ENCODE measurements at regions not wholly inside any gene's neighbourhood (a gene's known extent, or its start where the extent isn't known, plus 50 kb on each side); places are given as distances from the start of the nearest gene placed in this dataset.

DNA sequence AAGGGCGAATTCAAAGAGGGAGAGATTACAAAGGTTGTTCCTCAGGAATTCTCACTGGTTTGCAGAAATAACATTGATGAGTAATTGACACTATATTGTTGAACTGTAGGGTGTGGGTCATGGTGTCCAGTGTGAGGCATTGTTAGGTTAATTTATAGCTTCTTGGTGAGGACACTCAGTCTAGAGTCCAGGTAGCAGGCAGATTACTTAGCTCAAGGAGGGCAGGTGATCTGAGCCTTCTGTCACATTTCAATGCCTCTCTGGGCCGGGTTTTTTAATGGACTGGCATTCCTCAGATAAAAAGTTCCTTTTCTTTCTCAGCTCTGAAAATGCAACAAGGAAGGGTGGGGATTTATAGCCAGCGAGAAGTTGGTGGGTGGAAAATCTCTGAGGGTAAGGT is 194.2 kb upstream of the PROK2 start:
- intact Hi-C loops (cut with DNase I; ENCODE audit: low total_unique reads): no loop called here
- H3K27ac ChIP-seq: no peak overlapping the region
- no peaks in the 10 kb centered on the region for H3K4me1 ChIP-seq
- H3K36me3 ChIP-seq (ENCODE audit: low read depth, missing control alignments): no peaks in the 10 kb centered on the region
- DNase-seq: no peak
- H3K9me3 ChIP-seq: no peaks in the 10 kb centered on the region
- WGBS, 2 donors: 80 to 82% methylated on average over 3 of the region's 3 CpGs
- no peaks in the 10 kb centered on the region for H3K27me3 ChIP-seq
- no peak overlapping the region for H3K4me3 ChIP-seq
- no peak for TF ChIP-seq POLR2A (IDR thresholded peaks at IDR 0.05)

GRCh38 chr3:71978150-71978721 is 193.3 kb upstream of the PROK2 start:
- Histone ChIP-seq H3K27me3 (no peaks in the 10 kb centered on the region), H3K4me3 (no peak overlapping the region), H3K9me3 (no peaks in the 10 kb centered on the region), H3K36me3 (ENCODE audit: low read depth, missing control alignments) (no peaks in the 10 kb centered on the region), H3K27ac (no peak overlapping the region), H3K4me1 (no peaks in the 10 kb centered on the region)
- TF ChIP-seq CTCF (IDR thresholded peaks at IDR 0.05) (no peak), POLR2A (IDR thresholded peaks at IDR 0.05) (no peak)
- no peak for DNase-seq
- 89% methylated on average over 7 of the region's 7 CpGs for WGBS, 2 donors
- intact Hi-C loops (cut with DNase I; ENCODE audit: low total_unique reads): no loop called here

DNA sequence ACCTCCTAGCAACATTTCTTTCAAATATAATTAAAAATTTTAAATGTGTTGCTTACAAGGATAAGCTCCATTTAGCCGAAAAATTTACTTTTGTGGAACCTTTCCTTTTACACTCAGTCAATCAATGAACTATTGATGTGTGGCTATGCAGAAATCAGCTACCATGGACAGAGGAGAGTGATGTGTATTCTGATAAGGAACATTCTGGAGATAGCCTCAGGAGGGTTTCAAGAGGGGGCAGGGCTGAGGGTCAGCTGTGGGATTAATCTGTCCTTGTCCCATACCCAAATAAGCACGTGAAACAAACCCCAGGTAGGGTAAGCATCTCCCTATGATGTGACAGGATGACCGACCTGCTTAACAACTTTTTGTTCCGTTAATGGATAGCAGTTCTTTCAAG is 192.6 kb upstream of the PROK2 start:
- Histone ChIP-seq H3K4me1 (no peaks in the 10 kb centered on the region), H3K27me3 (no peaks in the 10 kb centered on the region), H3K27ac (no peak overlapping the region), H3K4me3 (no peak overlapping the region), H3K9me3 (no peaks in the 10 kb centered on the region), H3K36me3 (ENCODE audit: low read depth, missing control alignments) (no peaks in the 10 kb centered on the region)
- no peak for DNase-seq
- WGBS, 2 donors: 85 to 88% methylated on average over 4 of the region's 4 CpGs
- TF ChIP-seq POLR2A (IDR thresholded peaks at IDR 0.05) (no peak), CTCF (IDR thresholded peaks at IDR 0.05) (no peak)
- intact Hi-C loops (cut with DNase I; ENCODE audit: low total_unique reads): no loop called here

- Histone ChIP-seq H3K27me3 (no peaks in the 10 kb centered on the region), H3K27ac (no peak overlapping the region), H3K9me3 (no peaks in the 10 kb centered on the region), H3K4me1 (no peaks in the 10 kb centered on the region), H3K4me3 (no peak overlapping the region), H3K36me3 (ENCODE audit: low read depth, missing control alignments) (no peaks in the 10 kb centered on the region)
- TF ChIP-seq CTCF (IDR thresholded peaks at IDR 0.05) (no peak), POLR2A (IDR thresholded peaks at IDR 0.05) (no peak)
- intact Hi-C loops (cut with DNase I; ENCODE audit: low total_unique reads): no loop called here
- 78 to 88% methylated on average over 2 of the region's 2 CpGs for WGBS, 2 donors
- no peak for DNase-seq
Measured at GRCh38 chr3:71975573-71975972, 190.6 kb upstream of the PROK2 start.

- Histone ChIP-seq H3K27ac (no peak overlapping the region), H3K27me3 (no peaks in the 10 kb centered on the region), H3K4me3 (no peak overlapping the region), H3K36me3 (ENCODE audit: low read depth, missing control alignments) (no peaks in the 10 kb centered on the region), H3K4me1 (no peaks in the 10 kb centered on the region), H3K9me3 (no peaks in the 10 kb centered on the region)
- TF ChIP-seq CTCF (IDR thresholded peaks at IDR 0.05) (no peak), POLR2A (IDR thresholded peaks at IDR 0.05) (no peak)
- no peak for DNase-seq
- intact Hi-C loops (cut with DNase I; ENCODE audit: low total_unique reads): no loop called here
- 76 to 83% methylated on average over 3 of the region's 3 CpGs for WGBS, 2 donors
Measured at GRCh38 chr3:71974786-71975185, 189.8 kb upstream of the PROK2 start.

Measured in testis (tissue), 2 donors.